HG03432 (cell line): ENCODE measurements at regions not wholly inside any gene's neighbourhood (a gene's known extent, or its start where the extent isn't known, plus 50 kb on each side); places are given as distances from the start of the nearest gene placed in this dataset.

Experiments used
- ATAC-seq: cut with Tn5 transposase; IDR thresholded peaks from one replicate; pipeline ENCODE4 v1.9.1; 2021; ENCODE audit warnings: mild to moderate bottlenecking, moderate library complexity; ENCODE audit not compliant: unreplicated experiment

GRCh38 chr2:205902041-205902899 is 183.7 kb downstream of the INO80D start:
- no peak for ATAC-seq

DNA sequence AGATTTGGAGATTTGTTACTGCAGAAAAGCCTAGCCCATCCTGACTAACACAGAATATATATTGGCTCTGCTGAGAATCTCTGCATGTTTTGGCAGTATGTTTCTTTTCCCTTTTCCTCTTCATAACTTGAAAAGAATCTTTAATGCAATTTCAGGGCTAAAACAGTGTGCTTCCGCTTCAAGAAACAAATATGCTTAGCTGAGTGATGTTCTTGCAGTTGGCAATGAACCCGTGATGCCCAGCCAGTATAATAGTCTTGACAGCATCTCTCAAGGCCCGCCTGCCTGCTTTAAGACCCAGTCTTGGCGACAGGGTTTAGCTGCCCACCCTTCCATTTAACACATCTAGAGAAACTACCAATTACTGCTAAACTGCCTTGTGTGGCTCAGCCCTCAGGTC is 184.5 kb downstream of the INO80D start:
- ATAC-seq: no peak

DNA sequence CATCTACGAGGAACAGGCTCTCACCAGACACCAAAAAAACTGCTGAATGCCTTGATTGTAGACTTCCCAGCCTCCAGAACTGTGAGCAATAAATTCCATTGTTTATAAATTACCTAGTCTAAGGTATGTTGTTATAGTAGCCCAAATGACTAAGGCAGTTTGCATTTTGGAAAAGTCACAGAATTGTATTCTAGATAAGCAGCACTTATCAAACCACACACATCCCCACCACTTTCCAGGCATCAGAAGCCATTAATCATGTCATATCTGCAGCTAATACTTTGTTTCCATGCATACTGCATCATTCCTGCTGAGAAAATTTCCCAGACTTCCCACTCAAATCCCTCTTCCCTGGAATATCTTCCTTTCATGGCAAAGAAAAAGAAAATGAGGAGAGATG is 187.2 kb downstream of the INO80D start:
- no peak for ATAC-seq

GRCh38 chr2:205895981-205896655 is 189.9 kb downstream of the INO80D start:
- no peak for ATAC-seq

DNA sequence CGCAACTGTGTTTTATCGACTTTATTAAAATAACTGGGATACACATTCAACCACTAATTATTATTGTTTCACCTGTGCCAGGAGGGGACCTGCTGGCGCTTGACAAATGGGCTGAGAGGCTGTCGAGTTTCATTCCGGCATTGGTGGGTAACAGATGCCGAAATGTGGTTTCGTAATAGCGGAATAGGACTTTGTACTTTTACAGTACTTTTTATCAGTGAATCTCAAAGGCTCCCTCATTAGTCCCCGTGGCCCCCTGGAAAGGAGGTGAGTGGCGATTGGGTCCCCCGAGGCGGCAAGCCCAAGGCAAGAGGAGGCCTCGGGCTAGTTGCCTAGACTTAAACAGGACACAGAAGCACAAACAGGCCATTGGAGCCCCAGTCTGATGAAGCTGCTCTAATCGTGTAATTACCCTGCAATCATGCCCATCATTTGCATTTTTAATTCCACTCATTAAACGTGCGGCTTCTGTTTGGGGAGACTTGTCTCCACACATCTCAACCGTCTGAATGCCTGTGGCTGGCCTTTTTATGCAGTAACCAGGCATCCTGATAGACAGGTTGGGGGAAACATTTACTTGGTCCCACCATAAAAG is 193.2 kb downstream of the INO80D start:
- no peak for ATAC-seq

DNA sequence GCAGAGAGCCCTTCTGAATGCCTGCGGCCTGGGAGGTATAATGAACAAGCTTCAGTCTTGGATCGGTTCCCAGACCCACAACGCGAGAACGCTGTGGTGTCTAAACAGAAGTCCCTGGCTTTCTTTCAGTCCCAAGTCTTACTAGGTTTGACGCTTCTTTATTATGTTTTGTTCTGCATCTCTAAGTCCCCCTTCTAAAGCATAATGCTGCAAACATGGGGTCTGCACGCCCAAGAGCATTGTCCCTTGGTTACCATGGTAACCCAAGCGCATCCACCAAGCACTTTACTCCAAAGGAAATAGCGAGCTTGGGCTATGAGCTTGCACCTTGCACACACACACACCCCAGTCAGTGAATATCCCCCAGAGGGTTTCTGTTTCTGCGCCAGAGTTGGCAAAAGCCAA is 193.7 kb downstream of the INO80D start:
- no peak for ATAC-seq

DNA sequence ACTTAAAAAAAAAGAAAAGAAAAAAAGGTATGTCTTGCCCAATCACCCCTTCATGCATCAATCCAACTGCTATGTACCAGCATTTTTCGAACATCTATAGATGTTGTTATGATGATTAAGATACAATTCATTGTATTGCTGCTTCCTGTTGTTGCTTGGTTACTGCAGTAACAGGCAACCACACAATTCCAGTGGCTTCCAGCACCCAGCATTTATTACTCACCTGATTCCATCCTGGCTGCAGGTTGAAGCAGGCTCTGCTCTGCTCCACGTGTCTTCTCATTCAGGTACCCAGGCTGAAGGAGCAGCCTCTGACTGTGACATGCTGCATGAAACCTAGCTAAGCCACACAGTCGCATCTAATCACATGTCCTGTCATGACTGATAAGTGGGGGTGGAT is 196.9 kb downstream of the INO80D start:
- no peak for ATAC-seq

GRCh38 chr2:205887637-205888036 is 198.3 kb downstream of the INO80D start:
- no peak for ATAC-seq

DNA sequence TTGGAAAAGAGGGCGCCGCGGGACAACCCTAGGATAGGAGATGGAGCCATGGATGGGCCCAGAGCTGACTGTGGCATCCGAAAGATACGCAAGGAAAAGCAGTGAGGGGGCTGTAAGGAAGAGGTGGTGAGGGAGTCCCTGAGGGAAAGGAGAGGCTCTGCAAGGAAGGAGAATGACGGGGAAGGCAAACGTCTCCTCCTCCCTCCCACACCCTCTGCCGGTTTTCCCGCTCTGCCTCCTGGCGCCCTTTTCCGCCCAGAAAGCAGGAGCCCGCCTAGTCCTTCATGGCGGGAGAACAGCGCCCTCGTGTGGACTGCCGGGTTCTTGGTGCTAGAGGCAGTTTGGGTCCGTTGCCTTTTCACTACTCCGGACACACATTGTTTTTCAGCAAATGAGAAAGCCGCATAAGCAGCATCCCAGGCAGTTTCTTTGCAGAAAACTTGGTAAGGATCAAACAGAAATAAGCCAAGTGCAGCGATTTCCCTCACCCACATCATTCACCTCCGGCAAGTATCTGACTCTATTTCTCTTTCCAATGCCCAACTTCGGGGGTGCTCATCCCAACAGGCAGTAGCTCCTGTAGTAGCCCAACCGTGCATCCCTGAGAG is 200.4 kb downstream of the INO80D start:
- peak; percentile 85 for ATAC-seq

DNA sequence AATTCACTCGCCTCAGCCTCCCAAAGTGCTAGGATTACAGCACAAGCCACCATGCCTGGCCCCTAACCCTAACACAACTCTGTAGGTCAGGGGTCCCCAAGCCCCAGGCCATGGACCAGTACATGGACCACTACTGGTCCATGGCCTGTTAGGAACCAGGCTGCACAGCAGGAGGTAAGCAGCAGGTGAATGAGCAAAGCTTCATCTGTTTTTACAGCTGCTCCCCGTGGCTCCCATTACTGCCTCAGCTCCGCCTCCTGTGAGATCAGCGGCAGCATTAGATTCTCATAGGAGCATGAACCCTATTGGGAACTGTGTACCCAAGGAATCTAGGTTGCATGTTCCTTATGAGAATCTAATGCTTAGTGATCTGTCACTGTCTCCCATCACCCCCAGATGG is 201.7 kb downstream of the NRP2 start:
- no peak for ATAC-seq

DNA sequence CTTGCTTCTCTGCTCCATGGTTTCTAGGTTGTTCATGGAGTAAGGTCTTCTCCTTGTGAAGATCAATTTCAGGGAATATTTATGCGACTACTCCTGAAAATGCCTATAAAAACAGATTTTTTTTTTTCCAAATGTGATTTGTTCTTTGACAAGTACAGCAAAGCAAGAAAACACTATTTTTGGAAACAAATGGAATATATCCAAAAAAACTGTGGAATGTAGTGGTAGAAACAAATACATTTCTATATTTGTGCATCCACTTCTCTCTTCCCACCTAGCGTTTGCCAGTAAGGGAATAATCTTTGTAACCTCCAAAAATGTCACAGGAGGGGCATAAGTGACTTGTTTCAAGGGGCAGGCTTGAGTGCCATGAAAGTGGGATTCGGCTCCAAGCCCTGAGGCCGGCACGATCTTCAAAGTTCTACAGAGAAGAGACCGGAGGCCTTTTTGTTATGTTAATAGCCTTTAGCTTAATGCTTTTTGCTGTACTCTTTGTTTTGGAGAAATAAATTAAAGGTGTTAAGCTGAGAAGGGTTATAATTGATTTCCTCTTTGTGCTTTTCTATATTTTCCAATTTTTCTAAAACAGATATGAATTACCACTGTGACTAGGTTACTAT is 200.6 kb downstream of the NRP2 start:
- no peak for ATAC-seq

DNA sequence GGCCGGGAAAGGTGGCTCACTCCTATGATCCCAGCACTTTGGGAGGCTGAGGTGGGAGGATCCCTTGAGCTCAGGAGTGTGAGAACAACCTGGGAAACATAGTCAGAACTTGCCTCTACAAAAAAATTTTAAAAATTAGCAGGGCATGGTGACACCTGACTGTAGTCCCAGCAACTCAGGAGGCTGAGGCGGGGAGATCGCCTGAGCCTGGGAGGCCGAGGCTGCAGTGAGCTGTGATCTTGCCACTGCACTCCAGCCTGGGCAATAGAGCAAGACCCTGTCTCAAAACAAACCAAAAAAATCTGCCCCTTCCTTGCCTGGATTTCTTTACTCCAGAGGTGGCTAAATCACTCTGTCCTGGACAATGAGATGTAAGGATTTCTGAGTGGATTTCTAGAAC is 197.7 kb downstream of the NRP2 start:
- no peak for ATAC-seq

DNA sequence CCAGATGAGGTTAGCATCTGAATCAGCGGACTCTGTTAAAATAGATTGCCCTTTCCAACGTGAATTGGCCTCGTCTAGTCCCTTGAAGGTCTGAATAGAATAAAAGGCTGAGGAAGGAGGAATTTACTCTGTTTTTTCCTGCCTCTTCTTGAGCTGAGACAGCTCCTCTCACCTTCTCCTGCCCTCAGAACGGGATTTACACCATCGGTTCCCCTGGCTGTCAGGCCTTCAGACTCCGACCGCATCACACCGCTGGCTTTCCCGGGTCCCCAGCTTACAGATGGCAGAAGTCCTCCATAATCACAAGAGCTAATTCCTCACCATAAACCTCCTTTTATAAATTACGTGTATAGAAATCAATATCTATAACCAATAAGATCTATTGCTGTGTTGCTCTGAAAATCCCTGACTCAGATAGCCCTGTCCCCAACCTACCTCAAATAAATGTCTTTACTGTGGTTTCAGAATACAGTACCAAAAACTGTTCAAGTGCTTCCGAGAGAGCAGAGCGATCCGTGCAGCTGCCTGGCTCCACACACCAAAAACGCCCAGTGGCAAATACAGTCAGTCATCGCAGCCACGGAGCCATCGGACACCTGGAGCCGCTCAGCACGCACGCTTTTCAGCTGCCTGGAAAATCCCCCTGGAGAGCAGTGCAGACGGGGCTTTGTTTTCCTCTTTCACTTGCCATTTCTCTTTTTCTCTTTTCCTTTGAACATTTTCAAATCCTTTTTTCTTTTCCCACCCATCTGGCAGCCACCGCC is 196.9 kb downstream of the NRP2 start:
- ATAC-seq: no peak

GRCh38 chr2:205877496-205877895 is 195.2 kb downstream of the NRP2 start:
- no peak for ATAC-seq

DNA sequence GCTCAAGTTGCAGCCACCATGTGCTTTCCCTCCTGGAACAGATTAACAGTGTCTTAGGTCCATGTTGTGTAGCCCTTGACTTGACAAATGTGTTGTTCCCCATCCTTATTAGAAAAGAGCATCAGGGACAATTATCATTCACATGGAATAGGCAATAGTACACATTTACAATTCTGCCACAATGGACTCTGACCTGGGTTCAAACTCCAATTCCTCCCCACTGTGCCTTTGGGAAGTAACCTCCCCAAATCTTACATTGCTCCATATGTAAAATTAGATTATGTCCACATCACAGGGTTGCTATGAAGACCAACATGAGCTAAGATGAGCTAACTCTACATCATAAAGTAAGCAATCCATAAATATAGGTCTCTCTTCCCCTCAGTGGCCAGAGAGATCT is 193.8 kb downstream of the NRP2 start:
- no peak for ATAC-seq

DNA sequence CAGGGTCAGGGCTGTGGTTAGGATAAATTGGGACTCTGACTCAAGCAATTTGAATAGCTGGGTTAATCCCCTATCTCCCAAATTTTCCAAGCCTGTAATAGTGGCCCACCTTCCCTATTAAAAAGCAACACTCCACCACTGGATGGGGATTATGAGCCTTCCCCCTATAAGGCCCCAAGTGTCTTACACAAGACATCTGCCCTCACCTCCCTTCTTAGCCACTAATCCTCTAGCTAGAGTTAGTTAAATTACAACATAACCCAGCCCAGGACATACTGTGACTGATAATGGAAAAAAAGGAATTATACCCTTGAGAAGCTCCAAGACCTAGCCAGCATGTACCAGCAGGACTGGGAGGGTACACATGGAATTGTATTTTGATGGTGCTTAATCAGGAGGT is 190.4 kb downstream of the NRP2 start:
- ATAC-seq: no peak

- no peak for ATAC-seq
These were observed 187.1 kb downstream of the NRP2 start for GRCh38 chr2:205869439-205869838.

GRCh38 chr2:205868773-205869333 is 186.6 kb downstream of the NRP2 start:
- ATAC-seq: peak; percentile 91

- ATAC-seq: no peak
These were observed 185.8 kb downstream of the NRP2 start for GRCh38 chr2:205868053-205868452.

DNA sequence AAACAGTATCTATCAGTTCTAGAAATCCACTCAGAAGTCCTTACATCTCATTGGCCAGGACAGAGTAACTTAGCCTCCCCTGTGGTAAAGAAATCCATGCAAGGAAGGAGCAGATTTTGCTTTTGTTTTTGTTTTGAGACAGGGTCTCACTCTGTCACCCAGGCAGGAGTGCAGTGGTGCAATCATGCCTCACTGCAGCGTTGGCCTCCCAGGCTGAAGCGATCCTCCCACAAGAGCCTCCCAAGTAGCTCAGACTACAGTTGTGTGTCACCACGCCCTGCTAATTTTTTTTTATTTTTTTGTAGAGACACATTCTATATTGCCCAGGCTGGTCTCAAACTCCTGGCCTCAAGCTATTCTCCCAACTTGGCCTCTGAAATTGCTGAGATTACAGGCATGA is 185.1 kb downstream of the NRP2 start:
- no peak for ATAC-seq
